ENCODE measurements at regions not wholly inside any gene's neighbourhood (a gene's known extent, or its start where the extent isn't known, plus 50 kb on each side); places are given as distances from the start of the nearest gene placed in this dataset.

DNA sequence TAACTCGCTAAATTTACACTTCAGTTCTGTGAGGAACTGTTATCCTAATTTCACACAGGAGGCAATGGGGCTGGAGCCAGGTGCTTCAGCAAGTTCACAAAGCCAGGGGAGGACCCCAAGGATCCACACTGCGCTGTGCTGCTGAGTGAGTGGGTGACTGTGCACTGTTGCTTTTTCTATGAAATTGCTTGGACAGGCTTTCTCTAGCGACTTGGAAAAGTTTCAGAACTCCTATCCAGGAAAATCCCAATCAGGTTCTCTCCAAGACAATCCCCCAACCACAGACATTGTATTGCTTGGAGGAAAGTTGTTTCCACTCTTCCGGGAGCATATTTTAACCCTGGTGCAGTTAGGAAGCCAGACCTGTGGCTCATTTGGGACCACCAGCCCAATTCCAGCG lies 175.9 kb upstream of the CST7 start:
- TF ChIP-seq POLR2AphosphoS5 (IDR thresholded peaks at IDR 0.05; ENCODE audit: low read depth, low read length) = no peak
- TF ChIP-seq TAF1 (IDR thresholded peaks at IDR 0.05; ENCODE audit: low read depth, low read length) = no peak
- TF ChIP-seq POLR2A (IDR thresholded peaks at IDR 0.05; ENCODE audit: low read depth, low read length) = no peak
- no peak for TF ChIP-seq PAX5 (IDR thresholded peaks at IDR 0.05; ENCODE audit: insufficient read depth, low read length, severe bottlenecking)
- TF ChIP-seq SPI1 (IDR thresholded peaks at IDR 0.05; ENCODE audit: low read depth, low read length) = no peak

Data from GM12891 (cell line).